PC-3 (cell line): ENCODE measurements at regions not wholly inside any gene's neighbourhood (a gene's known extent, or its start where the extent isn't known, plus 50 kb on each side); places are given as distances from the start of the nearest gene placed in this dataset.

Experiments
- ATAC-seq: fragments of 200-7000 bp; cut with Tn5 transposase; 2 replicates; pipeline ENCODE4 v1.9.1; 2020; ENCODE audit warnings: mild to moderate bottlenecking, moderate library complexity
- BruUV-seq: library from RNA; stranded (reverse); fragments of 400-500 nt; replicated peaks from 2 replicates; lab custom pipeline; 2021; lab: Mats Ljungman, UMichigan
- CTCF ChIA-PET: fragments of 300-600 bp; sonication (Branson Sonifier 250); formaldehyde crosslinking; loops from one replicate; lab custom pipeline; 2022; ENCODE audit warnings: antibody characterized with exemption; lab: Charles Lee
- POLR2A ChIA-PET: fragments of 300-600 bp; sonication (Branson Sonifier 250); formaldehyde crosslinking; loops from one replicate; lab custom pipeline; 2022; ENCODE audit warnings: antibody characterized with exemption; ENCODE audit not compliant: unreplicated experiment; lab: Charles Lee
- DNase-seq: peaks from one replicate; pipeline ENCODE4 v3.0.0-alpha.2; 2015
- H2AFZ ChIP-seq: fragments of 300-600 bp; sonication (generic); 2 replicates; pipeline ENCODE4 v1.6.0; 2016; ENCODE audit warnings: antibody characterized with exemption, low read length
- H3F3A ChIP-seq: fragments of 300-600 bp; sonication (generic); one replicate; pipeline ENCODE4 v1.6.0; 2017; ENCODE audit warnings: antibody characterized with exemption, low read length, control low read depth, mild to moderate bottlenecking; ENCODE audit not compliant: unreplicated experiment
- H3K27ac ChIP-seq: fragments of 300-600 bp; sonication (generic); 2 replicates; pipeline ENCODE4 v1.5.1; 2016; ENCODE audit warnings: mild to moderate bottlenecking, low read length
- H3K27me3 ChIP-seq: fragments of 300-600 bp; sonication (generic); 2 replicates; pipeline ENCODE4 v1.6.1; 2016; ENCODE audit warnings: low read length, mixed read lengths
- H3K36me3 ChIP-seq: fragments of 300-600 bp; sonication (generic); 2 replicates; pipeline ENCODE4 v1.6.1; 2016; ENCODE audit warnings: low read depth, mixed run types, low read length, mixed read lengths
- H3K4me1 ChIP-seq: fragments of 300-600 bp; sonication (generic); 2 replicates; pipeline ENCODE4 v1.5.1; 2016; ENCODE audit warnings: low read length; ENCODE audit not compliant: insufficient read depth
- H3K4me2 ChIP-seq: fragments of 300-600 bp; sonication (generic); 2 replicates; pipeline ENCODE4 v1.6.0; 2016; ENCODE audit warnings: low read length
- H3K4me3 ChIP-seq: fragments of 300-600 bp; sonication (generic); 2 replicates; pipeline ENCODE4 v1.5.1; 2016; ENCODE audit warnings: mild to moderate bottlenecking, low read length, mixed read lengths
- H3K79me2 ChIP-seq: fragments of 300-600 bp; sonication (generic); 2 replicates; pipeline ENCODE4 v1.6.1; 2017; ENCODE audit warnings: low read length, mixed read lengths
- H3K9ac ChIP-seq: fragments of 300-600 bp; sonication (generic); 2 replicates; pipeline ENCODE4 v1.6.0; 2016; ENCODE audit warnings: mild to moderate bottlenecking, low read length
- H3K9me2 ChIP-seq: fragments of 300-600 bp; sonication (generic); replicated peaks from 2 replicates; pipeline ENCODE4 v1.6.1; 2016; ENCODE audit warnings: mixed run types, low read length, mixed read lengths
- H3K9me3 ChIP-seq: fragments of 300-600 bp; sonication (generic); 2 replicates; pipeline ENCODE4 v1.6.1; 2016; ENCODE audit warnings: low read length, mixed read lengths
- H4K20me1 ChIP-seq: fragments of 300-600 bp; sonication (generic); 2 replicates; pipeline ENCODE4 v1.6.1; 2016; ENCODE audit warnings: low read length, mixed read lengths
- EZH2 ChIP-seq: fragments of 300-600 bp; sonication (generic); IDR thresholded peaks from one replicate; pipeline ENCODE4 v1.6.1; 2017; ENCODE audit warnings: antibody characterized with exemption, mild to moderate bottlenecking, low read length; ENCODE audit not compliant: unreplicated experiment
- EZH2phosphoT487 ChIP-seq: fragments of 300-600 bp; sonication (generic); IDR thresholded peaks from 2 replicates; pipeline ENCODE4 v1.6.1; 2018; ENCODE audit warnings: mild to moderate bottlenecking, antibody characterized with exemption, low read length, borderline replicate concordance
- intact Hi-C: fragments of 100-400 bp; cut with micrococcal nuclease; formaldehyde crosslinking; loops from 2 replicates; pipeline ENCODE4 v1.9.0; 2023
- TF ChIP-seq, protein P1 (sequence below): fragments of 300-600 bp; sonication (generic); conservative IDR thresholded peaks from 2 replicates; pipeline ENCODE4 v1.5.1; 2017; ENCODE audit warnings: antibody characterized with exemption, low read depth, mild to moderate bottlenecking, low read length

GRCh38 chrX:45295259-45295986 is 94.7 kb upstream of the DIPK2B start:
- intact Hi-C loops: loop anchor here (5.0 kb wide), 1 partner anchor 93 kb away; the partner anchor contains the start of gene DIPK2B
- ATAC-seq (peak; percentile 33), DNase-seq (peak; percentile 64)
- 0 out of 2 replicates have a peak overlapping the region, but pooled peaks have one; percentile 1 for H3K4me2 ChIP-seq
- H3K27ac ChIP-seq: no peak overlapping the region
- no peaks in the 10 kb centered on the region for H3F3A ChIP-seq
- TF ChIP-seq EZH2phosphoT487: no peak
- TF ChIP-seq, protein P1, sequence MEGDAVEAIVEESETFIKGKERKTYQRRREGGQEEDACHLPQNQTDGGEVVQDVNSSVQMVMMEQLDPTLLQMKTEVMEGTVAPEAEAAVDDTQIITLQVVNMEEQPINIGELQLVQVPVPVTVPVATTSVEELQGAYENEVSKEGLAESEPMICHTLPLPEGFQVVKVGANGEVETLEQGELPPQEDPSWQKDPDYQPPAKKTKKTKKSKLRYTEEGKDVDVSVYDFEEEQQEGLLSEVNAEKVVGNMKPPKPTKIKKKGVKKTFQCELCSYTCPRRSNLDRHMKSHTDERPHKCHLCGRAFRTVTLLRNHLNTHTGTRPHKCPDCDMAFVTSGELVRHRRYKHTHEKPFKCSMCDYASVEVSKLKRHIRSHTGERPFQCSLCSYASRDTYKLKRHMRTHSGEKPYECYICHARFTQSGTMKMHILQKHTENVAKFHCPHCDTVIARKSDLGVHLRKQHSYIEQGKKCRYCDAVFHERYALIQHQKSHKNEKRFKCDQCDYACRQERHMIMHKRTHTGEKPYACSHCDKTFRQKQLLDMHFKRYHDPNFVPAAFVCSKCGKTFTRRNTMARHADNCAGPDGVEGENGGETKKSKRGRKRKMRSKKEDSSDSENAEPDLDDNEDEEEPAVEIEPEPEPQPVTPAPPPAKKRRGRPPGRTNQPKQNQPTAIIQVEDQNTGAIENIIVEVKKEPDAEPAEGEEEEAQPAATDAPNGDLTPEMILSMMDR: no peak
- no peak for TF ChIP-seq EZH2
- H2AFZ ChIP-seq: no peak overlapping the region
- H3K9me3 ChIP-seq: no peaks in the 10 kb centered on the region
- H3K9ac ChIP-seq: no peak overlapping the region
- no peak overlapping the region for H3K4me3 ChIP-seq
- no TSS peak for BruUV-seq
- no peaks in the 10 kb centered on the region for H3K9me2 ChIP-seq
- no peaks in the 10 kb centered on the region for H4K20me1 ChIP-seq
- POLR2A ChIA-PET: no interaction called here
- no peaks in the 10 kb centered on the region for H3K36me3 ChIP-seq
- H3K79me2 ChIP-seq: no peaks in the 10 kb centered on the region
- CTCF ChIA-PET: no interaction called here
- H3K27me3 ChIP-seq: no peaks in the 10 kb centered on the region
- peaks cover 11% of the 10 kb centered on the region for H3K4me1 ChIP-seq

DNA sequence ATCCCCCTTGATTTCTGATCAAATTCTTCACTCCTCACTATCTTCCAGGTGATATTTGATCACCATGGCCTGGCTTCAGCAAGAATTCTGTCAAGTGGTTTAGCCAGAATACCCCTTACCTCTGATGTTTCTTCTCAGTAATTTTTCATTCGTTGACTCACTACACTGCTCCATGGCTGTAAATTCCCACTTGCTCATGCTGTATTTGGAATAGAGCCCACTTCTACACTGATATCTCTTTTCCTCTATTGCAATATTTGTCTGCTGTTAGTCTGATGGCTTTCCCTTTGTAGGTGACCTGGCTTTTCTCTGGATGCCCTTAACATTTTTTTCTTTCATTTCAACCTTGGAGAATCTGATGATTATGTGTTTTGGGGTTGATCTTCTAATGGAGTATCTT is 73.9 kb upstream of the DIPK2B start:
- CTCF ChIA-PET: no interaction called here
- Histone ChIP-seq H3K27ac (no peak overlapping the region; the same call in 1 of the 2 replicates), H3K36me3 (no peaks in the 10 kb centered on the region), H3K9me3 (no peaks in the 10 kb centered on the region), H3F3A (no peaks in the 10 kb centered on the region), H3K4me1 (peaks cover 4% of the 10 kb centered on the region; the same call in 1 of the 2 replicates), H3K4me2 (no peak overlapping the region), H3K9ac (no peak overlapping the region), H2AFZ (no peak overlapping the region), H3K4me3 (no peak overlapping the region), H4K20me1 (no peaks in the 10 kb centered on the region), H3K27me3 (no peaks in the 10 kb centered on the region), H3K9me2 (no peaks in the 10 kb centered on the region), H3K79me2 (no peaks in the 10 kb centered on the region)
- TF ChIP-seq EZH2phosphoT487: no peak
- TF ChIP-seq, protein P1: no peak
- POLR2A ChIA-PET: no interaction called here
- no TSS peak for BruUV-seq
- intact Hi-C loops: no loop called here
- ATAC-seq (no peak), DNase-seq (peak; percentile 40)

DNA sequence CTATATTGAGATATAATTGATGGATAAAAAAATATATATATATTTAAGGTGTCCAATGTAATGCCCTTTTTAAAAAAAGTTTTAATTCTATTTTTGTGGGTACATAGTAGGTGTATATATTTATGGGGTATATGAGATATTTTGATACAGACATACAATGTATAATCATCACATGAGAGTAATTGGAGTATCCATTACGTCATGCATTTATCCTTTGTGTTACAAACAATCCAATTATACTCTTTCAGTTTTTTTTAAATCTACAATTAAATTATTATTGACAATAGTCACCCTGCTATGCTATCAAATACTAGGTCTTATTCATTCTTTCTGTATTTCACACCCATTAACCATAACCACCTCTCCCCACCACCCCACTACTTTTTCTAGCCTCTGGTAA is 66.3 kb upstream of the DIPK2B start:
- H3K4me1 ChIP-seq: no peaks in the 10 kb centered on the region
- ATAC-seq: no peak
- H3K4me2 ChIP-seq: no peak overlapping the region
- no peaks in the 10 kb centered on the region for H3K36me3 ChIP-seq
- no peaks in the 10 kb centered on the region for H3K9me3 ChIP-seq
- no peaks in the 10 kb centered on the region for H3F3A ChIP-seq
- H3K9me2 ChIP-seq: no peaks in the 10 kb centered on the region
- no TSS peak for BruUV-seq
- no peaks in the 10 kb centered on the region for H3K79me2 ChIP-seq
- no peaks in the 10 kb centered on the region for H4K20me1 ChIP-seq
- POLR2A ChIA-PET: no interaction called here
- no peak overlapping the region for H2AFZ ChIP-seq
- H3K27me3 ChIP-seq: no peaks in the 10 kb centered on the region
- no peak for TF ChIP-seq EZH2
- TF ChIP-seq EZH2phosphoT487: no peak
- TF ChIP-seq, protein P1: no peak
- CTCF ChIA-PET: no interaction called here
- intact Hi-C loops: no loop called here
- DNase-seq: no peak
- no peak overlapping the region for H3K27ac ChIP-seq
- H3K9ac ChIP-seq: no peak overlapping the region
- no peak overlapping the region for H3K4me3 ChIP-seq
